ENCODE measurements at regions not wholly inside any gene's neighbourhood (a gene's known extent, or its start where the extent isn't known, plus 50 kb on each side); places are given as distances from the start of the nearest gene placed in this dataset.
"Not testable (repeated sequence)": the region's sequence is repeated elsewhere in the genome, so short reads cannot be mapped to it uniquely, and the experiment has no call there.

DNA sequence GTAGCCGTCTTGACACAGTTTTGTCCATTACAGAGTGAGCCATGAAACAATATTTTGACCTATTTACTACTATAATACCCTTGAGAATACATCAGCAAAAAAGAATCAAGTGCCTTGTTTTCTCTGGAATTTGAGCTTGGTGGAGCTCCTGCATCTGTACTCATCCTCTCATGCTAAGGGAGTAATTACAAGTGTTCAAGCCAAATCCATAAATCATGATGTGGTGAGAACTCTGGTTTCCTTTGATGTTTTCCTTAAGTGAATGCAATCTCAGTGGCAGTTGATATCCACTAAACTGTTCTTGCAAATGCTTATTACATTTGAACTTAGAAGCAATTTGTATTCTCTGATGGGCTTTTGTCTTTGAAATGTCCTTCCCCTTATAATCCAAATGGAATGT, 824.6 kb upstream of the TMPRSS15 start:
- in situ Hi-C loops (cut with MboI) = no loop called here
- H3K9me1 ChIP-seq (ENCODE audit: control insufficient read depth, insufficient read depth, low read length) = no peaks in the 10 kb centered on the region
- no peak for ATAC-seq
- H3K9me3 ChIP-seq (replicated peaks; ENCODE audit: control insufficient read depth, insufficient read depth, low read depth, low read length) = no peaks in the 10 kb centered on the region
- DNase-seq (ENCODE audit: extremely low read depth in 1 of 4, low spot score in 3 of 4) = no peak
- 0% methylated on average over 1 of the region's 1 CpG for WGBS (ENCODE audit: insufficient coverage, low coverage, missing lambda C conversion rate)
- H3K27me3 ChIP-seq (ENCODE audit: control insufficient read depth in 2 of 2, insufficient read depth in 2 of 2, low read length in 2 of 2) = no peaks in the 10 kb centered on the region
- no peaks in the 10 kb centered on the region for H3K36me3 ChIP-seq (ENCODE audit: control insufficient read depth, insufficient read depth, low read length)
- no peaks in the 10 kb centered on the region for H4K20me1 ChIP-seq (replicated peaks; ENCODE audit: control insufficient read depth, insufficient read depth, low read length)
- no peak overlapping the region for H3K9ac ChIP-seq (ENCODE audit: insufficient read depth in 1 of 2, low read depth in 2 of 2, low read length in 2 of 2)
- BruUV-seq (replicated peaks) = no TSS peak
- POLR2A ChIA-PET = no interaction called here
- H3K27ac ChIP-seq (ENCODE audit: extremely low read depth, low read depth, low read length) = no peak overlapping the region
- TF ChIP-seq ARNT (IDR thresholded peaks at IDR 0.05) (no peak), MEIS2 (IDR thresholded peaks at IDR 0.05; ENCODE audit: partially characterized antibody) (peak; percentile 57), POLR2B (IDR thresholded peaks at IDR 0.05; ENCODE audit: low read depth, partially characterized antibody) (no peak), PBX2 (CRISPR knock-in tag; IDR thresholded peaks at IDR 0.05; ENCODE audit: low read depth) (no peak), PBX2 (tag; conservative IDR thresholded peaks at IDR 0.05; ENCODE audit: low read depth) (peak; percentile 32; the same call in 1 of the 2 replicates), BRD4 (IDR thresholded peaks at IDR 0.05) (no peak), ZNF511 (CRISPR knock-in tag; IDR thresholded peaks at IDR 0.05) (no peak), KDM5B (IDR thresholded peaks at IDR 0.05; ENCODE audit: insufficient replicate concordance, low read depth, low read length) (no peak)
- TF ChIP-seq, protein P1, sequence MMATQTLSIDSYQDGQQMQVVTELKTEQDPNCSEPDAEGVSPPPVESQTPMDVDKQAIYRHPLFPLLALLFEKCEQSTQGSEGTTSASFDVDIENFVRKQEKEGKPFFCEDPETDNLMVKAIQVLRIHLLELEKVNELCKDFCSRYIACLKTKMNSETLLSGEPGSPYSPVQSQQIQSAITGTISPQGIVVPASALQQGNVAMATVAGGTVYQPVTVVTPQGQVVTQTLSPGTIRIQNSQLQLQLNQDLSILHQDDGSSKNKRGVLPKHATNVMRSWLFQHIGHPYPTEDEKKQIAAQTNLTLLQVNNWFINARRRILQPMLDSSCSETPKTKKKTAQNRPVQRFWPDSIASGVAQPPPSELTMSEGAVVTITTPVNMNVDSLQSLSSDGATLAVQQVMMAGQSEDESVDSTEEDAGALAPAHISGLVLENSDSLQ (IDR thresholded peaks at IDR 0.05) = 0 out of 2 replicates have a peak, but pooled peaks have one; percentile 17
- H3K4me1 ChIP-seq (replicated peaks in 1 of 2; ENCODE audit: control insufficient read depth in 2 of 2, insufficient read depth in 2 of 2, low read length in 2 of 2) = no peaks in the 10 kb centered on the region
- no peak overlapping the region for H3K4me2 ChIP-seq (ENCODE audit: insufficient read depth, low read length)
- intact Hi-C loops (cut with micrococcal nuclease) = no loop called here
- H3K4me3 ChIP-seq = no peak overlapping the region
- no peaks in the 10 kb centered on the region for H3K79me2 ChIP-seq (ENCODE audit: control insufficient read depth, insufficient read depth, low read length)
- CTCF ChIA-PET (ENCODE audit: low intra/inter-chr PET ratio) = no interaction called here
- no peak for FAIRE-seq
- H2AFZ ChIP-seq (ENCODE audit: low read depth, low read length) = no peak overlapping the region

- FAIRE-seq; H4K20me1 ChIP-seq (replicated peaks; ENCODE audit: control insufficient read depth, insufficient read depth, low read length); intact Hi-C loops (cut with micrococcal nuclease); H3K4me2 ChIP-seq (ENCODE audit: insufficient read depth, low read length); H3K79me2 ChIP-seq (ENCODE audit: control insufficient read depth, insufficient read depth, low read length); H3K36me3 ChIP-seq (ENCODE audit: control insufficient read depth, insufficient read depth, low read length); H3K27ac ChIP-seq (ENCODE audit: extremely low read depth, low read depth, low read length); H3K27me3 ChIP-seq (ENCODE audit: control insufficient read depth in 2 of 2, insufficient read depth in 2 of 2, low read length in 2 of 2); H3K9ac ChIP-seq (ENCODE audit: insufficient read depth in 1 of 2, low read depth in 2 of 2, low read length in 2 of 2); in situ Hi-C loops (cut with MboI); CTCF ChIA-PET (ENCODE audit: low intra/inter-chr PET ratio); DNase-seq (ENCODE audit: extremely low read depth in 1 of 4, low spot score in 3 of 4); H3K9me3 ChIP-seq (replicated peaks; ENCODE audit: control insufficient read depth, insufficient read depth, low read depth, low read length); BruUV-seq (replicated peaks); ATAC-seq; H3K4me3 ChIP-seq; POLR2A ChIA-PET; H2AFZ ChIP-seq (ENCODE audit: low read depth, low read length); H3K4me1 ChIP-seq (replicated peaks in 1 of 2; ENCODE audit: control insufficient read depth in 2 of 2, insufficient read depth in 2 of 2, low read length in 2 of 2); H3K9me1 ChIP-seq (ENCODE audit: control insufficient read depth, insufficient read depth, low read length): not testable (repeated sequence)
- 13% methylated on average over 12 of the region's 12 CpGs for WGBS (ENCODE audit: insufficient coverage, low coverage, missing lambda C conversion rate)
Observed at GRCh38 chr21:19233841-19234240, 830.3 kb upstream of the TMPRSS15 start.

Measured in K562 (cell line).